Testis (tissue), 2 donors: ENCODE measurements at regions not wholly inside any gene's neighbourhood (a gene's known extent, or its start where the extent isn't known, plus 50 kb on each side); places are given as distances from the start of the nearest gene placed in this dataset.
"Not testable (repeated sequence)": the region's sequence is repeated elsewhere in the genome, so short reads cannot be mapped to it uniquely, and the experiment has no call there.

Experiments
- DNase-seq: peaks from one replicate; pipeline ENCODE4 v3.0.0-alpha.2; 2019
- H3K27ac ChIP-seq, 2 donors: fragments of 200-600 bp; sonication (generic); one replicate each; pipeline ENCODE4 v1.5.1; 2019
- H3K27me3 ChIP-seq: fragments of 200-600 bp; sonication (generic); one replicate; pipeline ENCODE4 v1.5.1; 2019
- H3K36me3 ChIP-seq: fragments of 200-600 bp; sonication (generic); one replicate; pipeline ENCODE4 v1.5.1; 2017; ENCODE audit warnings: low read depth; ENCODE audit errors: missing control alignments
- H3K4me1 ChIP-seq: fragments of 200-600 bp; sonication (generic); one replicate; pipeline ENCODE4 v1.5.1; 2019
- H3K4me3 ChIP-seq, 2 donors: fragments of 200-600 bp; sonication (generic); one replicate each; pipeline ENCODE4 v1.5.1; 2017 to 2019
- H3K9me3 ChIP-seq: fragments of 200-600 bp; sonication (generic); one replicate; pipeline ENCODE4 v1.5.1; 2017
- CTCF ChIP-seq, 3 experiments: fragments of 450-650 bp in 2 of 3; fragments of 200-600 bp in 1 of 3; sonication (generic) in 1 of 3; IDR thresholded peaks; one replicate each; pipeline ENCODE4 v1.5.1; 2016 to 2019; ENCODE audit warnings: antibody characterized with exemption in 3 of 3, mild to moderate bottlenecking in 2 of 3, moderate library complexity in 1 of 3
- POLR2A ChIP-seq: fragments of 450-650 bp; IDR thresholded peaks from one replicate; pipeline ENCODE4 v1.6.1; 2017; ENCODE audit warnings: antibody characterized with exemption, mild to moderate bottlenecking, moderate library complexity
- WGBS, 2 donors: methylation state at CpG; one replicate each; pipeline ENCODE4 v1.1.5; 2018; 5-methylcytosine and 5-hydroxymethylcytosine counted together
- intact Hi-C: fragments of 100-400 bp; cut with DNase I; formaldehyde crosslinking; loops from one replicate; pipeline ENCODE4 v1.15.1; 2023; ENCODE audit warnings: low total_unique reads

GRCh38 chr7:136391371-136391770 lies 414.2 kb upstream of the MTPN start:
- Histone ChIP-seq H3K4me3 (no peak overlapping the region), H3K36me3 (no peaks in the 10 kb centered on the region), H3K9me3 (no peaks in the 10 kb centered on the region), H3K4me1 (peaks cover 8% of the 10 kb centered on the region), H3K27me3 (no peaks in the 10 kb centered on the region), H3K27ac (peak overlapping the region in 1 of 2 donors; percentile 3)
- no peak for DNase-seq
- intact Hi-C loops: no loop called here
- TF ChIP-seq CTCF (IDR thresholded peaks at IDR 0.05) (no peak), POLR2A (no peak)
- 45 to 46% methylated on average over 6 of the region's 6 CpGs for WGBS, 2 donors

GRCh38 chr7:136389933-136390332 lies 412.8 kb upstream of the MTPN start:
- H3K36me3 ChIP-seq: no peaks in the 10 kb centered on the region
- H3K27me3 ChIP-seq: no peaks in the 10 kb centered on the region
- no peak for TF ChIP-seq CTCF (IDR thresholded peaks at IDR 0.05)
- no peak for TF ChIP-seq POLR2A
- no peak overlapping the region for H3K27ac ChIP-seq
- no peaks in the 10 kb centered on the region for H3K9me3 ChIP-seq
- H3K4me1 ChIP-seq: peaks cover 8% of the 10 kb centered on the region
- no peak for DNase-seq
- intact Hi-C loops: no loop called here
- 57 to 69% methylated on average over 3 of the region's 3 CpGs for WGBS, 2 donors
- H3K4me3 ChIP-seq: no peak overlapping the region

GRCh38 chr7:136386876-136387275 lies 409.7 kb upstream of the MTPN start:
- 80 to 82% methylated on average over 2 of the region's 2 CpGs for WGBS, 2 donors
- TF ChIP-seq CTCF (IDR thresholded peaks at IDR 0.05): no peak
- no peak for TF ChIP-seq POLR2A
- Histone ChIP-seq H3K4me1 (peaks cover 8% of the 10 kb centered on the region), H3K9me3 (no peaks in the 10 kb centered on the region), H3K4me3 (no peak overlapping the region), H3K27ac (no peak overlapping the region), H3K36me3 (no peaks in the 10 kb centered on the region), H3K27me3 (no peaks in the 10 kb centered on the region)
- no peak for DNase-seq
- intact Hi-C loops: no loop called here

- H3K36me3 ChIP-seq, intact Hi-C loops, H3K27ac ChIP-seq, H3K27me3 ChIP-seq, H3K9me3 ChIP-seq, H3K4me1 ChIP-seq, DNase-seq, H3K4me3 ChIP-seq: not testable (repeated sequence)
Measured at GRCh38 chr7:136371409-136371808, 394.2 kb upstream of the MTPN start.

GRCh38 chr7:136370137-136370536 lies 393.0 kb upstream of the MTPN start:
- no peak for TF ChIP-seq CTCF (IDR thresholded peaks at IDR 0.05)
- no peak for TF ChIP-seq POLR2A
- 85 to 100% methylated on average over 2 of the region's 2 CpGs for WGBS, 2 donors
- intact Hi-C loops: no loop called here
- H3K27ac ChIP-seq: no peak overlapping the region
- H3K4me1 ChIP-seq: no peaks in the 10 kb centered on the region
- H3K36me3 ChIP-seq: no peaks in the 10 kb centered on the region
- DNase-seq: no peak
- H3K9me3 ChIP-seq: no peaks in the 10 kb centered on the region
- no peaks in the 10 kb centered on the region for H3K27me3 ChIP-seq
- H3K4me3 ChIP-seq: no peak overlapping the region
